ENCODE measurements at regions not wholly inside any gene's neighbourhood (a gene's known extent, or its start where the extent isn't known, plus 50 kb on each side); places are given as distances from the start of the nearest gene placed in this dataset.

DNA sequence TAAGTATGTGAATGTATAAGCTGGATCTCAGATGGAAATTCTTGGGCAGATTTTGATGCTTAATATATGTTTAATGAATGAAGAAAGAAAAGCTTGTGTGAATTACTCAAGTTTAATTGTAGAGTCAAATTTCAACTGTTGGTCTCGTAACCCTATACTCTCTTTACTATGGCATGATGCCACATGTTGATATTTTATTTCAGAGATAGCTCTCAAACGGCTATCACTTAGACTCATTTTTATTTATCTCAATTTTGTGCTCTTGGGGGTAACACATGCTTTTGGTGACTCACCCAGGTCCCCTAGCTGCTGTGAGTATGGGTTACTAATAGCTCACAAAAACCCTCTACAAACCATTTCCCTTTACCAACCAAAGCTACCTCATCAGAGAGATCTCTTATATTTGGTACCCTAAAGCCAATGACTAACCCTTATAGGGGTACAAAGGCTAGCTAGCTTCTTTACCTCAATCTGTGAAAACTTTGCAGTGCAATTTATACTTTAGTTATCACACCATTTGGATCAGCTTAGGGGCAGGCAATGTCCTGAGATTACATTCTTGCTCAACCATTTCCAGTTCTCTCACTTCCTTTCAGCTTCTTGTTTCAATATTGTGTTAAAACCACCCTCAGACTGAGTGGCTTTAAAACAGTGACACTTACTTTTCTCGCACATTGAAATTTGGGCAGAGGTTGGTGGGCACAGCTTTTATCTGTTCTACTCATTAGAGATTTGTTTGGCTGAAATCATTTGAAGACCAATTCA lies 240.3 kb downstream of the CDH7 start:
- TF ChIP-seq, protein P1, sequence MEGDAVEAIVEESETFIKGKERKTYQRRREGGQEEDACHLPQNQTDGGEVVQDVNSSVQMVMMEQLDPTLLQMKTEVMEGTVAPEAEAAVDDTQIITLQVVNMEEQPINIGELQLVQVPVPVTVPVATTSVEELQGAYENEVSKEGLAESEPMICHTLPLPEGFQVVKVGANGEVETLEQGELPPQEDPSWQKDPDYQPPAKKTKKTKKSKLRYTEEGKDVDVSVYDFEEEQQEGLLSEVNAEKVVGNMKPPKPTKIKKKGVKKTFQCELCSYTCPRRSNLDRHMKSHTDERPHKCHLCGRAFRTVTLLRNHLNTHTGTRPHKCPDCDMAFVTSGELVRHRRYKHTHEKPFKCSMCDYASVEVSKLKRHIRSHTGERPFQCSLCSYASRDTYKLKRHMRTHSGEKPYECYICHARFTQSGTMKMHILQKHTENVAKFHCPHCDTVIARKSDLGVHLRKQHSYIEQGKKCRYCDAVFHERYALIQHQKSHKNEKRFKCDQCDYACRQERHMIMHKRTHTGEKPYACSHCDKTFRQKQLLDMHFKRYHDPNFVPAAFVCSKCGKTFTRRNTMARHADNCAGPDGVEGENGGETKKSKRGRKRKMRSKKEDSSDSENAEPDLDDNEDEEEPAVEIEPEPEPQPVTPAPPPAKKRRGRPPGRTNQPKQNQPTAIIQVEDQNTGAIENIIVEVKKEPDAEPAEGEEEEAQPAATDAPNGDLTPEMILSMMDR (conservative IDR thresholded peaks at IDR 0.05 in 1 of 2, IDR thresholded peaks at IDR 0.05 in 1 of 2; ENCODE audit: extremely low read depth in 1 of 2, insufficient read depth in 1 of 2, low read depth in 1 of 2, low read length in 2 of 2): no peak
- TF ChIP-seq EZH2 (IDR thresholded peaks at IDR 0.05; ENCODE audit: borderline replicate concordance, low read length): no peak

All from mammary epithelial cell (primary cell).